ENCODE measurements at regions not wholly inside any gene's neighbourhood (a gene's known extent, or its start where the extent isn't known, plus 50 kb on each side); places are given as distances from the start of the nearest gene placed in this dataset.

- no peak for DNase-seq (ENCODE audit: low read depth)
These were observed 447.0 kb downstream of the SLC16A7 start for GRCh38 chr12:60042835-60043234.

DNA sequence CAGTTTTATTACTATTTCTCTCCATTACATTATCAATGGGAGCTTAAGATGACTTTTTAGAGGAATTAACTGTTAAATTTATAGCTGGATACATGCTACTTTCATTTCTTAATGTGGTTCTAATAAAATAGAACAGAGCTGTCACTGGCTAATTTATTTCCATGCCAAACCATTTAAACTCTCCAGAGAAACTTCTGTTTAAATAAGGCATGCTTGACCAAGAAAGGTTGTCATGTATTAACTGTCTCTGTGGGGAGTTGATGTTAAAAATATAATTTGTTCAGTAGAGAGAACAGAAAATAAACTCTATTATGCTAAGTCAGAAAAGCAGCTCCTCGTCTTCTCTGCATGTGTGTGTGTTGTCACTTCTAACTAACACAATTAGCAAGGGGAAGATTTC is 447.4 kb downstream of the SLC16A7 start:
- DNase-seq (ENCODE audit: low read depth), result no peak

DNA sequence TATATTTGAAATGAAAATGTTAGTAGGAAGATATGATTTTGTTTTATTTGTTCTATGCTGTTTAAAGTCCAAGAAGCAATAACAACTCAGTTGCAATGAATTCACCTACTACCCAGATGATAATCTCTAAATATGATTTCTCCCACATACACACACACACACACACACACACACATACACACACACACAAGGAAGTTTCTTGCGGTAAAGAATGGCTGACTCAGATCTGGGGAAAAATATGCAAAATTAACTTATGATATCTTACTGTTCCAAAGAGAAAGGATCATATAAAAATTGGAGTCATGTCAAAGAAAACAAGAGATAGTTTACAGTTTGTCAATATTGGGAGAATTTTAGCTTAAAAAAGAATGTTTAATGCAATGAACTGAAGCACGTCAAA is 456.7 kb downstream of the SLC16A7 start:
- DNase-seq (ENCODE audit: low read depth), result peak; percentile 3

GRCh38 chr12:60059180-60059579 is 463.4 kb downstream of the SLC16A7 start:
- no peak for DNase-seq (ENCODE audit: low read depth)

DNA sequence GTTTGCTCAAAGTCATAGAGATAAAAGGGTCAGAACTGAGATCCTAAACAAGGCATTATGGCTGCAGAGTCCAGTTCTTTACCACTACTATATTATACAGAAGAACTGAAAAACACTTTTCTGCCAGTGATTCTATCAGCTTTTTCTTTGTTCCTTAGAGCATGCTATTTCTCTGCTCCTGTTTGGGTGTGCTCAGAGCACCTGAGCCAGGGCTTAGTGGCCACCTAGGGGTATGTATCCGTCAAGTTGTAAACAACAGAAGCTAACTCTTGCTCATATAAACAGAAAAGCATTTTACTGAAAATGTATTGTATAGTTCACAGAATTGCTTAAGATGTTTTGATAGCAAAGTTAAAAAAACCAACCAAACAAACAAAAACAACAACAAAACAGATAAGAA is 470.8 kb downstream of the SLC16A7 start:
- no peak for DNase-seq (ENCODE audit: low read depth)

GRCh38 chr12:60070552-60070951 is 474.7 kb downstream of the SLC16A7 start:
- no peak for DNase-seq (ENCODE audit: low read depth)

GRCh38 chr12:60071759-60072191 is 475.9 kb downstream of the SLC16A7 start:
- DNase-seq (ENCODE audit: low read depth), result no peak

DNA sequence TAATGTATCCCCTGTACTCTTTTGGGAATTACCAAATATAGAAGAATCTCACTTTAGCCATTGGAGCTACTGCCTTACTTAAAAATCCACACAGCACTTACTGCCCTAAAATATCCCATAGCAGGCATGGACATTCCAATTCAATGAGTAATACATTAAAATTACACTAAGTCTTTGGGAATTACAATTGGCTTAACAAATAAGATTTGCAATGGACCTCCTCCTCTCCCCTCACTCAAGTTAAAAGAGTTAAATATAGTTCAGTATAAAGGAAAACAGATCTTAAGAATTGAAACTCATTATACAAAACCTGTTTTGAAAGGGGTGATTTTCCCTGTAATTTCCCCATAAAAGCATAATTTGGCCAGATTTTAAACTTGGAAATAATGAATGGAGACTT is 477.1 kb downstream of the SLC16A7 start:
- DNase-seq (ENCODE audit: low read depth), result peak; percentile 14

- DNase-seq (ENCODE audit: low read depth), result no peak
These were observed 479.3 kb downstream of the SLC16A7 start for GRCh38 chr12:60075091-60075490.

DNA sequence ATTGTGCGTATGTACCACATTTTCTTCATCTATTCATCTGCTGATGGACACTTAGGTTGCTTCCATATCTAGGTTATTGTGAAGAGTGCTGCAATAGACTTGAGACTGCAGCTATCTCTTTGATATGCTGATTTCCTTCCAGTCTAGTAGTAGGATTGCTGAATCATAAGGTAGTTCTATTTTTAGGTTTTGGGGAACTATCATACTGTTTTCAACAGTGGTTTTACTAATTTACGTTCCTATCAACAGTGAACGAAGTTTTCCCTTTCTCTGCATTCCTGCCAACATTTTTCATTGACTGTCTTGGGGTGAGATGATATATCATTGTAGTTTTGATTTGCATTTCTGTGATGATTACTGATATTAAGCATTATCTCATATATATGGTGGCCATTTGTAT is 482.2 kb downstream of the SLC16A7 start:
- no peak for DNase-seq (ENCODE audit: low read depth)

- no peak for DNase-seq (ENCODE audit: low read depth)
These were observed 497.6 kb downstream of the SLC16A7 start for GRCh38 chr12:60093428-60093827.

DNA sequence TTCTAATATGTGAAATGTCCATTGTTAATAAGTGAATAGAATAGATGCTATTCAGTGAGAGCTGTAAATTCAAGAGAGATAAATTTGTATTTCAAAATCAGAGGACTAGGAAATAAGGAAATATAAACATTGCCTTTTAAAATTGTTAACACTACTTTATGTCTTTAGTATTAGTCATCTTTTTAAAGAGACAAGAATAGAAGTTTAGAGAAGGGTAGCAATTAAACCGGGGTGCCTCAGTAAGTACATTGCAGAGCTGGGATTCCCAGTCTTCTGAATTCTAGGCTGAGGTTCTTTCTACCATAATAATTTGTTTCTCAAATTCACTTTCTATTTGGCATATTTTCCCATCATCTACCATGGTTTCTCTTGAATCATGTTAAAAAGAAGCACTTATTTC is 498.6 kb downstream of the SLC16A7 start:
- DNase-seq (ENCODE audit: low read depth), result no peak

GRCh38 chr12:60096727-60097126 is 500.9 kb downstream of the SLC16A7 start:
- DNase-seq (ENCODE audit: low read depth), result no peak

- no peak for DNase-seq (ENCODE audit: low read depth)
These were observed 504.3 kb downstream of the SLC16A7 start for GRCh38 chr12:60100160-60100559.

- DNase-seq (ENCODE audit: low read depth), result no peak
These were observed 505.0 kb downstream of the SLC16A7 start for GRCh38 chr12:60100852-60101251.

- DNase-seq (ENCODE audit: low read depth), result peak; percentile 9
These were observed 505.9 kb downstream of the SLC16A7 start for GRCh38 chr12:60101715-60102114.

DNA sequence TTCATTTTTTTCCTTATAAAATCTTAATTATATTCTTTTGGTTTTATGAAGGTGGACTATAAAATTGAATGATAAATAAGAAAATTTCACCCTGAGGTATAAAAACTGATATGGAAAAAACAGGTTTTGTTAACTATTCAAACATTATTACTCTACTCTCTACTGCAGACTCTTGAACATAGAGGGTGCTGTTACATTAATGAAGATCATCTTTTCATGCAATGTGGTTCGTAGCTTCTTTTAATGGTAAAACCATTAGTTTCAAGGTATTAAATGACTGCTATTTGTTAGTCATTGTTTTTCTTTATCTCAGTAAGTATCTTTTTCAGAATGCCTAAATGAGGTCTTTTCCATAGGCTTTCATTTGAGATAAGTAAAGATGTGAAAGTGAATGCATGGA is 510.4 kb downstream of the SLC16A7 start:
- DNase-seq (ENCODE audit: low read depth), result peak; percentile 33

- DNase-seq (ENCODE audit: low read depth), result no peak
These were observed 512.2 kb downstream of the SLC16A7 start for GRCh38 chr12:60107992-60108391.

- DNase-seq (ENCODE audit: low read depth), result no peak
These were observed 516.2 kb downstream of the SLC16A7 start for GRCh38 chr12:60112063-60112462.

- peak; percentile 4 for DNase-seq (ENCODE audit: low read depth)
These were observed 516.9 kb downstream of the SLC16A7 start for GRCh38 chr12:60112763-60113162.

DNA sequence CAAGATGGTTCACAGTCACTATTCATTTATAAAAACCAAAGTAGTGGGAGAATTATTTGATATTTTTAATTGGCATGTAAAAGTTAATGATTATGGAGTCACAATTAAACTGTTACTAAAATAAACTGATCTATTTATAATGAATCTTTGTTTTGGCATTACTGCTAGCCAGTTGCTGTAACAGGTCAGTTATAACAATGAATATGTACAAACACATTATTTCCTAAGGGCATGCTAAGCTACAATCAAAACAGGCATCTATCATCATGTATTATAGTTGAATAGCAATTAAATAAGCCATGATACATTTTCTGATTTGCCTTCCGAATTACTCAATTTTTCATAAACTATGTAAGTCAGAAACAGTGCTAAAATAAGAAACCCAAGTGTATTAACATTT is 518.3 kb downstream of the SLC16A7 start:
- no peak for DNase-seq (ENCODE audit: low read depth)

DNA sequence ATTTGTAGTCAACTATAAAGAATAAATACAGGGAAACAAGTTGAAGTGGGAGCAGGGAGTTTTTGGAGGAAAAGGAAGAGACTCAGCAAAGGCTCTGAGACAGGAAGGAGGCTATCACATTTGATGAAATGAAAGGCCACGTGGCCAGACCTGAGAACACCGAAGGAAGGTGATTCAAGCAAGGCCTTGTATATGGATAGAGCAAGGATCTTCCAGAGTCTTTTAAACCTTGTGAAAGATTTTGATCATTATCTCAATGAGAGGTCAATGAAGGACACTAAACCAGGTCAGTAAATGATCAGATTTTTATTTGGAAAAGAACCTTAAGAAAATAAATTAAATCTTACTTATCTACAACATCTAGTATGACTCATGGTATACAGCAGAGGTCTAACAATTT is 523.5 kb downstream of the SLC16A7 start:
- no peak for DNase-seq (ENCODE audit: low read depth)

DNA sequence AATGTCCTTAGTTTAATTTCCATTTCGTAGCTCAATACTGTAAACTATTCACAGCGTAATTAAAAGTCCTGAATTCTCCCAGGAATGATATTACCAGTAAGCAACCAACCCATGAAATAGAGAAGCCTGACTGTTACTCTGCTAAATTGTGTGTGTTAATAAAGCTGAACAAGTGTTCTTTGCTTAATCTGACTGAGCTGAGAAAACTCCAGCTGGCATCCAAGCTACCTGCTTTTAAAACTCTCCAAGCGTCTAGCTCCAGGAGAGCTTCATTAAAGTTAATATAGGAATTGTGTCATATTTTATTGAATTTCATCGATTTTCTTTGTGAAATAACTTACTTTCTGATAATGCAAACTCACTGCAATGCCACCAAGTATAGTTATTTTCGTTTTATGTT is 524.4 kb downstream of the SLC16A7 start:
- DNase-seq (ENCODE audit: low read depth), result no peak

- peak; percentile 68 for DNase-seq (ENCODE audit: low read depth)
These were observed 527.7 kb downstream of the SLC16A7 start for GRCh38 chr12:60123557-60123956.

GRCh38 chr12:60137513-60137912 is 541.7 kb downstream of the SLC16A7 start:
- DNase-seq (ENCODE audit: low read depth), result no peak
